PC-3 (cell line): ENCODE measurements at regions not wholly inside any gene's neighbourhood (a gene's known extent, or its start where the extent isn't known, plus 50 kb on each side); places are given as distances from the start of the nearest gene placed in this dataset.

Source experiments
- ATAC-seq: fragments of 200-7000 bp; cut with Tn5 transposase; 2 replicates; pipeline ENCODE4 v1.9.1; 2020; ENCODE audit warnings: mild to moderate bottlenecking, moderate library complexity
- BruUV-seq: library from RNA; stranded (reverse); fragments of 400-500 nt; replicated peaks from 2 replicates; lab custom pipeline; 2021; lab: Mats Ljungman, UMichigan
- CTCF ChIA-PET: fragments of 300-600 bp; sonication (Branson Sonifier 250); formaldehyde crosslinking; loops from one replicate; lab custom pipeline; 2022; ENCODE audit warnings: antibody characterized with exemption; lab: Charles Lee
- POLR2A ChIA-PET: fragments of 300-600 bp; sonication (Branson Sonifier 250); formaldehyde crosslinking; loops from one replicate; lab custom pipeline; 2022; ENCODE audit warnings: antibody characterized with exemption; ENCODE audit not compliant: unreplicated experiment; lab: Charles Lee
- DNase-seq: peaks from one replicate; pipeline ENCODE4 v3.0.0-alpha.2; 2015
- H2AFZ ChIP-seq: fragments of 300-600 bp; sonication (generic); 2 replicates; pipeline ENCODE4 v1.6.0; 2016; ENCODE audit warnings: antibody characterized with exemption, low read length
- H3F3A ChIP-seq: fragments of 300-600 bp; sonication (generic); one replicate; pipeline ENCODE4 v1.6.0; 2017; ENCODE audit warnings: antibody characterized with exemption, low read length, control low read depth, mild to moderate bottlenecking; ENCODE audit not compliant: unreplicated experiment
- H3K27ac ChIP-seq: fragments of 300-600 bp; sonication (generic); 2 replicates; pipeline ENCODE4 v1.5.1; 2016; ENCODE audit warnings: mild to moderate bottlenecking, low read length
- H3K27me3 ChIP-seq: fragments of 300-600 bp; sonication (generic); 2 replicates; pipeline ENCODE4 v1.6.1; 2016; ENCODE audit warnings: low read length, mixed read lengths
- H3K36me3 ChIP-seq: fragments of 300-600 bp; sonication (generic); 2 replicates; pipeline ENCODE4 v1.6.1; 2016; ENCODE audit warnings: low read depth, mixed run types, low read length, mixed read lengths
- H3K4me1 ChIP-seq: fragments of 300-600 bp; sonication (generic); 2 replicates; pipeline ENCODE4 v1.5.1; 2016; ENCODE audit warnings: low read length; ENCODE audit not compliant: insufficient read depth
- H3K4me2 ChIP-seq: fragments of 300-600 bp; sonication (generic); 2 replicates; pipeline ENCODE4 v1.6.0; 2016; ENCODE audit warnings: low read length
- H3K4me3 ChIP-seq: fragments of 300-600 bp; sonication (generic); 2 replicates; pipeline ENCODE4 v1.5.1; 2016; ENCODE audit warnings: mild to moderate bottlenecking, low read length, mixed read lengths
- H3K79me2 ChIP-seq: fragments of 300-600 bp; sonication (generic); 2 replicates; pipeline ENCODE4 v1.6.1; 2017; ENCODE audit warnings: low read length, mixed read lengths
- H3K9ac ChIP-seq: fragments of 300-600 bp; sonication (generic); 2 replicates; pipeline ENCODE4 v1.6.0; 2016; ENCODE audit warnings: mild to moderate bottlenecking, low read length
- H3K9me2 ChIP-seq: fragments of 300-600 bp; sonication (generic); replicated peaks from 2 replicates; pipeline ENCODE4 v1.6.1; 2016; ENCODE audit warnings: mixed run types, low read length, mixed read lengths
- H3K9me3 ChIP-seq: fragments of 300-600 bp; sonication (generic); 2 replicates; pipeline ENCODE4 v1.6.1; 2016; ENCODE audit warnings: low read length, mixed read lengths
- H4K20me1 ChIP-seq: fragments of 300-600 bp; sonication (generic); 2 replicates; pipeline ENCODE4 v1.6.1; 2016; ENCODE audit warnings: low read length, mixed read lengths
- EZH2 ChIP-seq: fragments of 300-600 bp; sonication (generic); IDR thresholded peaks from one replicate; pipeline ENCODE4 v1.6.1; 2017; ENCODE audit warnings: antibody characterized with exemption, mild to moderate bottlenecking, low read length; ENCODE audit not compliant: unreplicated experiment
- EZH2phosphoT487 ChIP-seq: fragments of 300-600 bp; sonication (generic); IDR thresholded peaks from 2 replicates; pipeline ENCODE4 v1.6.1; 2018; ENCODE audit warnings: mild to moderate bottlenecking, antibody characterized with exemption, low read length, borderline replicate concordance
- intact Hi-C: fragments of 100-400 bp; cut with micrococcal nuclease; formaldehyde crosslinking; loops from 2 replicates; pipeline ENCODE4 v1.9.0; 2023
- TF ChIP-seq, protein P1 (sequence below): fragments of 300-600 bp; sonication (generic); conservative IDR thresholded peaks from 2 replicates; pipeline ENCODE4 v1.5.1; 2017; ENCODE audit warnings: antibody characterized with exemption, low read depth, mild to moderate bottlenecking, low read length

DNA sequence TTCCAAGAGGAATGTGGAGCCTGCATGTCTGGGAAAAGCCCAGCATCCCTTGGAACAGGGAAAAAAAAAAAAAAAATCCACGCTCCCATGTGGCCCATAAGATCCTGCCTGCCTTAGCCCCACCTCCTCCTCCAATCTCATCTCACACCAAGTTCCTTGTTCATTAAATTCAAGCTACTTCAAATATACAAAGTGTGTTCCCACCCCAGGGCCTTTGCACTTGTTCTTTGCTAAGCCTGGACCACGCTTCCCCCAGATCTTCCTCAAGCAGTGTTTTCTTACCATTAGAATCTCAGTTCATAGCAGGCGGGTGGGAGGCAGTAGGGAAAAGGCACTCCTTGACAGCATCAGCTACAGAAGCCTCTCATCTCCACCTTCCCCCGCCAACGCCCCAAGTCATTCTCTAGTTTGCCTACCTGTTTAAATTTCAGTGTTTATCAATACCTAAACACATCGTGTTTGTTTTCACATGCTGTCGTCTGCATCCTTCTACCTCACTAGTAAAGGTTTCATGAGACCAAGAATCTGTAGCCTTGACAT lies 262.8 kb downstream of the FGFR2 start:
- H2AFZ ChIP-seq, result no peak overlapping the region
- TF ChIP-seq EZH2phosphoT487, result no peak
- TF ChIP-seq, protein P1, sequence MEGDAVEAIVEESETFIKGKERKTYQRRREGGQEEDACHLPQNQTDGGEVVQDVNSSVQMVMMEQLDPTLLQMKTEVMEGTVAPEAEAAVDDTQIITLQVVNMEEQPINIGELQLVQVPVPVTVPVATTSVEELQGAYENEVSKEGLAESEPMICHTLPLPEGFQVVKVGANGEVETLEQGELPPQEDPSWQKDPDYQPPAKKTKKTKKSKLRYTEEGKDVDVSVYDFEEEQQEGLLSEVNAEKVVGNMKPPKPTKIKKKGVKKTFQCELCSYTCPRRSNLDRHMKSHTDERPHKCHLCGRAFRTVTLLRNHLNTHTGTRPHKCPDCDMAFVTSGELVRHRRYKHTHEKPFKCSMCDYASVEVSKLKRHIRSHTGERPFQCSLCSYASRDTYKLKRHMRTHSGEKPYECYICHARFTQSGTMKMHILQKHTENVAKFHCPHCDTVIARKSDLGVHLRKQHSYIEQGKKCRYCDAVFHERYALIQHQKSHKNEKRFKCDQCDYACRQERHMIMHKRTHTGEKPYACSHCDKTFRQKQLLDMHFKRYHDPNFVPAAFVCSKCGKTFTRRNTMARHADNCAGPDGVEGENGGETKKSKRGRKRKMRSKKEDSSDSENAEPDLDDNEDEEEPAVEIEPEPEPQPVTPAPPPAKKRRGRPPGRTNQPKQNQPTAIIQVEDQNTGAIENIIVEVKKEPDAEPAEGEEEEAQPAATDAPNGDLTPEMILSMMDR, result no peak
- TF ChIP-seq EZH2, result no peak
- H3K27me3 ChIP-seq, result peaks cover 30% of the 10 kb centered on the region
- intact Hi-C loops, result no loop called here
- no peaks in the 10 kb centered on the region for H3F3A ChIP-seq
- CTCF ChIA-PET, result no interaction called here
- H3K9me3 ChIP-seq, result no peaks in the 10 kb centered on the region
- no peaks in the 10 kb centered on the region for H3K4me1 ChIP-seq
- H3K9ac ChIP-seq, result no peak overlapping the region
- ATAC-seq (no peak), DNase-seq (no peak)
- no TSS peak for BruUV-seq
- H3K79me2 ChIP-seq, result no peaks in the 10 kb centered on the region
- POLR2A ChIA-PET, result no interaction called here
- H3K4me2 ChIP-seq, result no peak overlapping the region
- H4K20me1 ChIP-seq, result no peaks in the 10 kb centered on the region
- no peaks in the 10 kb centered on the region for H3K36me3 ChIP-seq
- no peak overlapping the region for H3K27ac ChIP-seq
- no peaks in the 10 kb centered on the region for H3K9me2 ChIP-seq
- H3K4me3 ChIP-seq, result no peak overlapping the region

DNA sequence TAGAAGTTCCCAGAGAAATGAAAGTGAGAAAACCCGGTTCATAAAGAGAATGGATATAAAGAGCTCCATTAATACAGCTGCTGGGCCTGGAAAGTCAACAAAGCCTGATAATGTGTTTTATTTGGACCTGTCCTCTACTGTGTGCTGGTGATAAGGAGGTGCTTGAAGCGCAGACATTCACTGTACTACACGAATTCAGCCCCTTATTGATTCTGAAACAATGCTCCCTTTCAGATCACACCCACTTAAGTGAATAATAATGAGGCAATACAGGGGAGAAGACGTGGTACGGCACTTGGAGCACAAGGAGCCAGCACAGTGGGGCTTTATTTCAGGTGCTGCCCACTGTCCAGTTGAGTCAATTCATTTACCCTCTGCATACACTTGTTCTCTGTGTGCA lies 260.8 kb downstream of the FGFR2 start:
- Histone ChIP-seq H3K4me1 (no peaks in the 10 kb centered on the region), H3K9ac (no peak overlapping the region), H3K4me2 (no peak overlapping the region), H3K9me2 (no peaks in the 10 kb centered on the region), H3F3A (no peaks in the 10 kb centered on the region), H2AFZ (no peak overlapping the region), H3K27me3 (peaks cover 33% of the 10 kb centered on the region), H4K20me1 (no peaks in the 10 kb centered on the region), H3K36me3 (no peaks in the 10 kb centered on the region), H3K9me3 (no peaks in the 10 kb centered on the region), H3K79me2 (no peaks in the 10 kb centered on the region), H3K27ac (no peak overlapping the region), H3K4me3 (no peak overlapping the region)
- DNase-seq, result no peak
- intact Hi-C loops, result no loop called here
- BruUV-seq, result no TSS peak
- no peak for ATAC-seq
- ChIA-PET CTCF (no interaction called here), POLR2A (no interaction called here)
- TF ChIP-seq EZH2, result no peak
- no peak for TF ChIP-seq EZH2phosphoT487
- TF ChIP-seq, protein P1, result no peak

DNA sequence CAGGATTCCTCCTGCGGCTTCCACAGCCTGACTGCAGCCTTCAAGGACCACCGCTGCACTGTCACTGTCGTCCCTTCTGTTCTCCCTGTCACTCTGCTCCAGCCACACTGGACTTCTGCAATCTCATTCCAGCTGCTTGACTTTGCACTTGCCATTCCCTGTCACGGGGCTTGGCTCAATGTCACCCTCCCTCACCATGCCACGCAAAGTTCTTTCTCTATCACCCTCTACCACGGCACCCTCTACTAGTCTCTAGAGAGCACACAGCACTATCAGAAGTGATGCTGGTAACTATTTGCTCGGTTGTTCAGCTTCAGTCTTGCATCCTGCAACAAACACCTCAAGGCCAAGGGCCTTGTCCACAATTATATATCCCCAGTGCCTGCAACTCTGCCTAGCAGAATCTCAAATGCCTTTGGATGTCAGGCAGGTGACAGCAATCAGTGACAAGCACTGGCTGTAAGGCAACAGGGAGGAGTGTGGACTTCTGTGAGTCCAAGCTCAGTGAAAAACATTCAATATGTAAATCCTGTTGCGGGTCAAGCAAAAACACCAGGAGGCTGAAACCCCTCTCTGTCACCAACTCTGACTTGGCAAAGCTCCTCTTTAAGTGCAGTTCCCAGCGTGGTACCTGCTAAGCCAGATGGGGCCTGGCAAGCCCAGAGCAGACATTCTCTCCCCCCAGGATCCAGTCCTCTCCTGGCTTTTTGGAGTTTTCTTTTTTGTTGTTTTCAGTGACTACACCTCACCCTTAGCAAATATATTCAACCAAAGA lies 259.9 kb downstream of the FGFR2 start:
- Histone ChIP-seq H3K9ac (no peak overlapping the region), H4K20me1 (no peaks in the 10 kb centered on the region), H3K9me3 (no peaks in the 10 kb centered on the region), H3K79me2 (no peaks in the 10 kb centered on the region), H3K27me3 (peaks cover 33% of the 10 kb centered on the region), H3K27ac (no peak overlapping the region), H3K4me2 (no peak overlapping the region), H3K4me3 (no peak overlapping the region), H3F3A (no peaks in the 10 kb centered on the region), H3K36me3 (no peaks in the 10 kb centered on the region), H2AFZ (no peak overlapping the region), H3K4me1 (no peaks in the 10 kb centered on the region), H3K9me2 (no peaks in the 10 kb centered on the region)
- POLR2A ChIA-PET, result no interaction called here
- BruUV-seq, result no TSS peak
- DNase-seq, result no peak
- intact Hi-C loops, result no loop called here
- CTCF ChIA-PET, result no interaction called here
- no peak for TF ChIP-seq EZH2phosphoT487
- TF ChIP-seq, protein P1, result no peak
- ATAC-seq, result no peak
